ENCODE measurements at regions not wholly inside any gene's neighbourhood (a gene's known extent, or its start where the extent isn't known, plus 50 kb on each side); places are given as distances from the start of the nearest gene placed in this dataset.

DNA sequence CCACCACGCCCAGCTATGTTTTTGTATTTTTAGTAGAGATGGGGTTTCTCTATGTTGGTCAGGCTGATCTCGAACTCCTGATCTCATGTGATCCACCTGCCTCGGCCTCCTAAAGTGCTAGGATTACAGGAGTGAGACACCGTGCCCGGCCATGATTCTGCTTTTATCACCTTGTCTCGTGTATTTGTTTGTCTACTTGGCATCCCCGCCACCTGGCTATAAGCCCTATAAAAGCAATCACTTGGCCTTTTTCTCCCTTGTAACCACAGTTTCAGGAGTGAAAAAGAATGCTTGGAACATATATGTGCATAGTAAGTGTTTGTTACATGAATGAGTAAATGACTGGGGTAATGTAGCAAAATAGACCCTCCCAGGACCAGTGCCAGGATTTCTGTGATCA lies 77.5 kb upstream of the PAPOLG start:
- Histone ChIP-seq H3T11ph (ENCODE audit: low read length) (no peak overlapping the region), H2BK120ac (ENCODE audit: low read depth, low read length, poor library complexity, severe bottlenecking) (no peak overlapping the region), H3K23me2 (ENCODE audit: insufficient read length, low read depth, low read length, poor library complexity, severe bottlenecking) (no peaks in the 10 kb centered on the region), H2BK5ac (ENCODE audit: insufficient read length, low read length) (no peak overlapping the region), H3K9ac (ENCODE audit: extremely low read depth, insufficient read length, low read length) (no peak overlapping the region), H3K9me3 (ENCODE audit: control insufficient read depth, low read depth, low read length) (no peaks in the 10 kb centered on the region), H3K18ac (ENCODE audit: insufficient read length, low read depth, low read length) (no peak overlapping the region), H3K4ac (ENCODE audit: low read depth, low read length) (no peak overlapping the region), H3K27ac (ENCODE audit: insufficient read length, low read depth, low read length) (no peak overlapping the region), H3K4me2 (ENCODE audit: insufficient read depth, insufficient read length, low read length) (no peak overlapping the region), H4K5ac (ENCODE audit: insufficient read length, low read depth, low read length) (no peak overlapping the region), H3K4me1 (ENCODE audit: insufficient read depth, low read length) (no peaks in the 10 kb centered on the region; the same call in 1 of the 2 replicates), H4K8ac (replicated peaks; ENCODE audit: insufficient read length, low read depth, low read length) (no peak overlapping the region), H4K20me1 (ENCODE audit: control insufficient read depth, insufficient read depth, insufficient read length) (no peaks in the 10 kb centered on the region), H3K14ac (ENCODE audit: insufficient read depth, low read length) (no peak overlapping the region), H3K79me1 (ENCODE audit: insufficient read depth, low read depth, low read length, poor library complexity, severe bottlenecking) (no peaks in the 10 kb centered on the region), H2BK20ac (ENCODE audit: low read depth, low read length, poor library complexity, severe bottlenecking) (no peak overlapping the region), H2BK12ac (ENCODE audit: insufficient read length, low read depth, low read length) (no peak overlapping the region), H3K79me2 (ENCODE audit: insufficient read depth, low read length) (no peaks in the 10 kb centered on the region), H2AK5ac (ENCODE audit: insufficient read length, low read length) (no peak overlapping the region), H2AFZ (ENCODE audit: low read length) (no peak overlapping the region), H3K27me3 (ENCODE audit: insufficient read depth, low read length) (no peaks in the 10 kb centered on the region), H4K91ac (ENCODE audit: insufficient read length, low read depth, low read length) (no peak overlapping the region), H3K23ac (ENCODE audit: insufficient read length, low read depth, low read length) (no peak overlapping the region), H3K56ac (ENCODE audit: insufficient read length, low read depth, low read length) (no peak overlapping the region), H2BK15ac (ENCODE audit: low read depth, low read length) (no peak overlapping the region)
- TF ChIP-seq CTCF (conservative IDR thresholded peaks at IDR 0.05) = no peak
- no peak for DNase-seq
- WGBS (ENCODE audit: extremely low coverage, insufficient read length, low lambda C conversion rate) = no CpG with 5 or more reads among the region's 7 CpGs
- H3K27ac Mint-ChIP-seq = no peak overlapping the region; a peak in 1 of 7 replicates
- H3K4me3 Mint-ChIP-seq = no peak overlapping the region
- H3K36me3 Mint-ChIP-seq (ENCODE audit: insufficient read depth in 1 of 3, low read depth in 3 of 3) = no peaks in the 10 kb centered on the region
- peaks cover 7% of the 10 kb centered on the region for H3K27me3 Mint-ChIP-seq (ENCODE audit: low read depth)
- peaks cover 6 to 14% of the 10 kb centered on the region in 2 experiments for H3K4me1 Mint-ChIP-seq
- H3K9me3 Mint-ChIP-seq = no peaks in the 10 kb centered on the region

Data from H9 (cell line).